KMS-11 (cell line): ENCODE measurements at regions not wholly inside any gene's neighbourhood (a gene's known extent, or its start where the extent isn't known, plus 50 kb on each side); places are given as distances from the start of the nearest gene placed in this dataset.

Experiments
- H2AFZ ChIP-seq: fragments of 200-600 bp; sonication (generic); 2 replicates; pipeline ENCODE4 v1.6.1; 2016; ENCODE audit warnings: antibody characterized with exemption, mixed run types, low read depth
- H3K27ac ChIP-seq: fragments of 200-600 bp; sonication (generic); 2 replicates; pipeline ENCODE4 v1.6.1; 2016; ENCODE audit warnings: mild to moderate bottlenecking, mixed run types
- H3K27me3 ChIP-seq: fragments of 200-600 bp; sonication (generic); 2 replicates; pipeline ENCODE4 v1.6.1; 2017; ENCODE audit warnings: mild to moderate bottlenecking, low read depth, mixed run types, moderate library complexity; ENCODE audit not compliant: insufficient read depth
- H3K36me3 ChIP-seq: fragments of 200-600 bp; sonication (generic); 2 replicates; pipeline ENCODE4 v1.6.1; 2017; ENCODE audit warnings: mild to moderate bottlenecking, mixed run types; ENCODE audit not compliant: insufficient read depth
- H3K4me1 ChIP-seq: fragments of 200-600 bp; sonication (generic); 2 replicates; pipeline ENCODE4 v1.6.1; 2016; ENCODE audit warnings: mild to moderate bottlenecking, low read depth, mixed run types; ENCODE audit not compliant: poor library complexity, severe bottlenecking
- H3K4me2 ChIP-seq: fragments of 200-600 bp; sonication (generic); 2 replicates; pipeline ENCODE4 v1.7.0; 2016; ENCODE audit warnings: mild to moderate bottlenecking, mixed run types
- H3K4me3 ChIP-seq: fragments of 200-600 bp; sonication (generic); IDR thresholded peaks from 2 replicates; pipeline ENCODE4 v1.6.1; 2017; ENCODE audit warnings: low read depth, low read length, mixed read lengths; ENCODE audit not compliant: insufficient read depth
- H3K79me2 ChIP-seq: fragments of 200-600 bp; sonication (generic); 2 replicates; pipeline ENCODE4 v1.6.1; 2016; ENCODE audit warnings: low read depth, mixed run types; ENCODE audit not compliant: insufficient read depth
- H3K9ac ChIP-seq: fragments of 200-600 bp; sonication (generic); 2 replicates; pipeline ENCODE4 v1.6.1; 2016; ENCODE audit warnings: mild to moderate bottlenecking, mixed run types
- H4K20me1 ChIP-seq: fragments of 200-600 bp; sonication (generic); 2 replicates; pipeline ENCODE4 v1.6.1; 2016; ENCODE audit warnings: mild to moderate bottlenecking, mixed run types; ENCODE audit not compliant: insufficient read depth
- CTCF ChIP-seq: fragments of 200-600 bp; sonication (generic); conservative IDR thresholded peaks from 2 replicates; pipeline ENCODE4 v1.6.1; 2017; ENCODE audit warnings: low read depth, mild to moderate bottlenecking, antibody characterized with exemption, low read length, moderate library complexity, mixed read lengths

GRCh38 chr18:21162786-21163185 lies 51.2 kb upstream of the ROCK1 start:
- no peaks in the 10 kb centered on the region for H4K20me1 ChIP-seq
- no peak overlapping the region for H3K4me2 ChIP-seq
- no peak overlapping the region for H3K9ac ChIP-seq
- no peak for TF ChIP-seq CTCF
- H3K4me1 ChIP-seq = no peaks in the 10 kb centered on the region
- H3K27ac ChIP-seq = no peak overlapping the region
- H2AFZ ChIP-seq = no peak overlapping the region
- H3K79me2 ChIP-seq = no peaks in the 10 kb centered on the region
- H3K27me3 ChIP-seq = no peaks in the 10 kb centered on the region
- no peaks in the 10 kb centered on the region for H3K36me3 ChIP-seq
- H3K4me3 ChIP-seq = no peak overlapping the region

- H3K79me2 ChIP-seq = no peaks in the 10 kb centered on the region
- H4K20me1 ChIP-seq = no peaks in the 10 kb centered on the region
- no peaks in the 10 kb centered on the region for H3K27me3 ChIP-seq
- H3K9ac ChIP-seq = no peak overlapping the region
- TF ChIP-seq CTCF = no peak
- H3K4me3 ChIP-seq = no peak overlapping the region
- H3K4me1 ChIP-seq = no peaks in the 10 kb centered on the region
- no peak overlapping the region for H3K4me2 ChIP-seq
- no peak overlapping the region for H3K27ac ChIP-seq
- H3K36me3 ChIP-seq = no peaks in the 10 kb centered on the region
- no peak overlapping the region for H2AFZ ChIP-seq
Observed at GRCh38 chr18:21163647-21164547, 52.3 kb upstream of the ROCK1 start.

GRCh38 chr18:21164548-21165095 lies 53.0 kb upstream of the ROCK1 start:
- Histone ChIP-seq H3K36me3 (no peaks in the 10 kb centered on the region), H4K20me1 (no peaks in the 10 kb centered on the region), H3K4me2 (no peak overlapping the region), H3K79me2 (no peaks in the 10 kb centered on the region), H3K4me1 (no peaks in the 10 kb centered on the region), H3K27ac (no peak overlapping the region), H3K4me3 (no peak overlapping the region), H3K27me3 (no peaks in the 10 kb centered on the region), H3K9ac (no peak overlapping the region), H2AFZ (no peak overlapping the region)
- no peak for TF ChIP-seq CTCF

GRCh38 chr18:21167641-21168377 lies 56.2 kb upstream of the ROCK1 start:
- Histone ChIP-seq H3K4me1 (no peaks in the 10 kb centered on the region), H4K20me1 (no peaks in the 10 kb centered on the region), H3K36me3 (no peaks in the 10 kb centered on the region), H2AFZ (no peak overlapping the region), H3K79me2 (no peaks in the 10 kb centered on the region), H3K9ac (no peak overlapping the region), H3K27me3 (no peaks in the 10 kb centered on the region), H3K27ac (no peak overlapping the region), H3K4me2 (no peak overlapping the region), H3K4me3 (no peak overlapping the region)
- TF ChIP-seq CTCF = no peak
